Amygdala (tissue), 56 donors: ENCODE measurements at regions not wholly inside any gene's neighbourhood (a gene's known extent, or its start where the extent isn't known, plus 50 kb on each side); places are given as distances from the start of the nearest gene placed in this dataset.

Source experiments
- DNase-seq, 56 donors: peaks; one replicate each; lab custom pipeline; 2025; lab: John Stamatoyannopoulos, UW

DNA sequence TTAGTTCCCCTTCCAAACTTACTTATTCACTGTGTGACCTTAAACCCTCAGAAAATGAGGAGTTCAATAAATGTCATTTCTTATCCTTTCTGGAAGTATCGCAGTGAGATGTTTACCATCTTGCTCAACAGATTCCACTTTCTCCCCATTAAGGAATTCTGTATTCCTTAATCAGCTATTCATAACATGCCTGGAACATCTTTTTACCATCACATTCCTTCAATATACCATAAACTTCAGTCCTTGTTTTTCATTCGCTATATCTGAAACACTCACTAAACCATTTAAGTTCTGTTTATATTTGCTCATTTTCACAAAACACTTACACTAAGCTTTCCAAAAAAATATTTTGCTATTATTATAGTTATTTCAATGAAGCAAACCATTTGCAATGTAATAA is 1158.6 kb downstream of the CDH12 start:
- DNase-seq, result no peak

DNA sequence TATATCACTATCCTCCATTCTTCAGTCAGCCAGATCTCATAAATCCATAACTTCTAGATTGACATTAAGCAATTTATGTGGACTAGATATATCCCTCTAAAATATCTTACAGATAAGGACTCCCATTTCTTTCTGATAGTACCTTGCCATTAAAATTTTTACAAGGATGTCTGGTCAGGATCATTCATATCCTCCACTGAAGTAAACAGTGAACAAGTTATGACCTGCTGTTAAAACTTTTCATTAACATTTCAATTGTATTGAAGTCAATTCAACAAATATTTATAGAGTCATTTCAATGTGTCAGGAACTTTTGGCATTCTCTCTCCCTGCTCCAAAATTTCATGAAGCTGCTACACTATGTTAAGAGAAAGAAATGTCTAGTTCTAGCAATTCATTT is 1159.6 kb downstream of the CDH12 start:
- no peak for DNase-seq

DNA sequence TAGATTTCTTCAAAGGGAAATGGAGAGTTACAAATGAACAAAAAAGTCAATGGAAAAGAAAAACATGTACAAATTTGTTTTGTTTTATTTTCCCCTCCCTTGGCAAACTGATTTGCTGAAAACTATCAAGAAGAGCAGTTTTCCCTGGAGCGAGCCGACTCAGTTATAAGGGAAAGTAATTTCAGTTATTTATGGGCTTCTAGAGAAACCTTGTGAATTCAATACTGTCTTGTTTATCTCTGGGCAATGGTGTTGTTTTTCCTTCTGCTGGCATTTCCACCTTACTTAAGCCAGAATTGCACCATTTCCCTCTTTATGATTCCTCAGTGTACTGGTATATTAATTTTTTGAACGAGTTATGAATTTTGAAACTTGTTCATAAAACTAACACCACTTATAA is 1163.6 kb downstream of the CDH12 start:
- DNase-seq, result no peak

DNA sequence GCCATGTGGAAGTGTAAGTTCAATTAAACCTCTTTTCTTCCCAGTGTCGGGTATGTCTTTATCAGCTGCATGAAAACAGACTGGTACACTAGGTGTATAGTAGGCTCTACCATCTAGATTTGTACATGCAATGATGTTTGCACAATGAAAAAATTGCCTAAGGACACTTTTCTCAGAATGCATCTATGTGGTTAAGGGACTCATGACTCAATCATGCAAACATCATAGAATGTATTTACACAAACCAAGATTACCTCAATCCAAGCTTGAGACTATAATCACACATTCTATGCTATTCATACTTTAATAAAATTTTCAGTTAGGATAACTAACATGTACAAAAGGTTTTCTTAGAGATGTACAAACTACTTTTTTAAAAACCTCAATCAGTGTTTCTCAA is 1164.5 kb downstream of the CDH12 start:
- DNase-seq, result no peak

DNA sequence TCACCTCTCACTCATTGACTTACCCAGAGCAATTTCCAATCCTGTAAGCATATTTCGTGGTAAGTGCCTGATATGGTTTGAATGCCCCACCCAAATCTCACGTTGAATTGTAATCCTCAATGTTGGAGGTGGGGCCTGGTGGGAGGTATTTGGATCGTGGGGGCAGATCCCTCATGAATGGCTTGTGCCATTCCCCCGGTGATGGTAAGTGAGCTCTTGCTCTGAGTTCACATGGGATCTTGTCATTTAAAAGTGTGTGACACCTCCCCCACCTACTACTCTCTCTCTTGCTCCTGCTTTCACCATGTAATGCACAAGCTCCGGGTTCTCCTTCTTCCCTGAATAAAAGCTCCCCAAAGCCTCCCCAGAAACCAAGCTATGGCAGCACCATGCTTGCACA is 1165.5 kb downstream of the CDH12 start:
- no peak for DNase-seq

DNA sequence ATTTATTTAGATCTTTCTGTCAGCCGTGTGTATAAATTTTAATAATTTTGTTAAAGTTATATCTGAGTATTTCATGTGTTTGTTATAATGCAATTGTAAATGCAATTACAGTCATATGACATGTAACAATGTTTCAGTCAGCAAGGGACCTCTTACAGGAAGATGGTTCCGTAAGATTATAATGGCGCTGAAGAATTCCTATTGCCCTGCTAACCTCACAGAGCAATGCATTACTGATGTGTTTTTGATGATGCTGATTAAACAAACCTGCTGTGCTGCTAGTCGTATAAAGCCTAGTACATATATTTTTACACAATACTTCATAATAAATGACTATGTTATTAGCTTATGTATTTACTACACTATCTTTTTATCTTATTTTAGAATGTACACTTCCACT is 1166.4 kb downstream of the CDH12 start:
- DNase-seq, result no peak

DNA sequence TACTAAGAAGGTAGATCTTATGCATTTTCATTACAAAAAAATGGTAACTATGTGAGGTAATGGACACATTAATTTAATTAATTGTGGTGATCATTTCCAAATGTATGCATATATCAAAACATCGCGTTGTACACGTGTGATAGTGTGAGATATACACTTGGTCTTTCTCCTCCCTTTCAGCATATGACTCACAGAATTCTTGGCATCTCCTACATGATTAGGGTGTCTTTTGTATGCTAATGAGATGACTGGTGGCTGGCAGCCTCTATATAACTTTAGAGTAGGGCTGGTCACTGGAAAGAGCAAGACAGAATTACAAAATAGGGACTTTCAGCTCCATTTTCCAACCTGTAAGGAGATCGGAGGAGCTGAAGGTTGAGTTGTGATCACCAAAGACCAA is 1167.6 kb downstream of the CDH12 start:
- no peak for DNase-seq

DNA sequence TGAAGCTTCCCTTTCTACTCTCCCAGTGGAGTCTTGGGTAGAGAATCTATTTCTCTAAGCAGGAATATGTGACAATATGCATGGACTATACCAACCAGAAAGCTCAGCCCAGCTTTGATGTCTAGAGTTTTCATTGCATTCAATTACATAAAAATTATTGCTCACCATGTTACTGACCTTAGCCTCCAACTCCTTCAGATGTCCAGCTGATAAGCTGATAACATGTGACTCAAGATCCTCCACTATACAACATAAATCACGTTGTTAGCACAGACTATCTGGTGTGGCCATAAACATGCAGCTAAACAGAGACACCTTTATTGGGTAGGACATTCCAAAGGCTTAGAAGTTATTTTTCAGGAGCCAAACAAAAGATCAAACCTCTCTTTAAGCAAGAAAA is 1168.2 kb downstream of the CDH12 start:
- DNase-seq, result no peak

DNA sequence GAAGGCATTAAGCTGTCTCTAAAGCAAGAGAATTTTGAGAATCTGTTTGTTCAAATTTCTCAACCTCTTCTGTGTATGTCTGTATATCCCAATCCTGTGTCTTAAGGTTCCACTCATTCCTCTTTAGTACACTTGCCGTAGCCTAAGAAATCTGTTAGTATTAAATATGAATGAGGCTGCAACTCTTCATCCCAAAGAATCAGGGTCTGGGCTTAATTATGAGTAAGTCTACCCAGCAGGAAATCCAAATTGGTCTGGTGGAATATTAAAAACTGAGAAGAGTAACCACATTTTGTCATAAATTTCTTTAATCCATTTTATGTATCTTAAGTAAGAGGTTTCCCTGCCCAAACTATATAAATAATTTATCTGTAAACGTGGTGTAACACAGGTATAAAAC is 1171.2 kb downstream of the CDH12 start:
- DNase-seq, result no peak

DNA sequence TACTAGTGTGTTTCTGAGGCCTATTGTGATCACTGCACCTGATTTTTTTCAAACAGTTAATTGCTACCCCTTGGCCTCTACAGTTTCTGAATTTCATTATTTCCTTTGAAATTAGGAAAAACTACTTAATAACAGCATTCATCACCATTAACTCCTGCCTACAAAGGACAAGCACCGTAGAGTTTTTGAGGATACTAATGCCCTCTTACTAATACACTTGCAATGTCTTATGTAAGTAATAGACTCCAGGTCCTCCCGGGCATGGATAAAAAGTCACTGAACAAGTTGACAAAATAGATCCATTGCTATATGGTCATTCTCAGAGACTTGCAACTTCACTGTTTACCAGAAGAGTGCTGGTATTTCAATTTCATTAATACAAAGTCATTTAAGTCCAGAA is 1172.5 kb downstream of the CDH12 start:
- no peak for DNase-seq

DNA sequence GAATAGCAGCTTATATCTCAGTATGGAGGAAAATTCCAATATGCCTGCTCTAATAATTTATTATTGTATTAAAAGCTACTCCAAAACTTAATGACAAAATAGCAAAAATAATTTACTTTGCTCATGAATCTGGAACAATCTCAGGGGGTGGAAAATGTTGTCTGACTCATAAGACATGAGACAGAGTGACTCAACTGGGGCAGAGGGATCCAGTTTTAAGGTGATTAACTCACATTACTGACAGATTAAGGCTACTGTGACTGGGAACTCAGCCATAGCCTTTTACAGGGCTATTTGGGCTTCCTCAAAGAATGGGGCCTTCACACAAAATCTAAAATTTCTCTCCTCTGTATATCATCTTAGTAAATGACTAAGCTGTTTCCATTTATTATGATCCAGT is 1172.9 kb downstream of the CDH12 start:
- DNase-seq, result no peak

DNA sequence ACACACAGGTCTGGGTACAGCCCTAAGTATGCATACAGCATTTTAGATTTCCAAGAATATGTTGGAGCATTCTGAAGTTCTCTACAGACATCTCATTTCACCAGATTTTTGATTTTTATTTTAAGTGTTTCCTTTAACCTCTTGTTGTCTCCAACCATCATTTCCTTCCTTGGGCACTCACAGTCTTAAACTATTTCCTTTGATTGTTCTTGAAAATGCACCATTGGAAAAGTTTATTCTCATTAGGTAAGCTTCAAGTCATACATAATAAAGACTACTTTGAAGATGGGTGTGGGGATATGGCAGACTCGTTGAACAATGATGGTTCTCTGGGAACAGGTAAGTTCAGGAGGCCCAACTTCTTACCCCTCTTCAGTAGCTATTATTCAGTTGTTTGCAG is 1174.6 kb downstream of the CDH12 start:
- DNase-seq, result no peak

DNA sequence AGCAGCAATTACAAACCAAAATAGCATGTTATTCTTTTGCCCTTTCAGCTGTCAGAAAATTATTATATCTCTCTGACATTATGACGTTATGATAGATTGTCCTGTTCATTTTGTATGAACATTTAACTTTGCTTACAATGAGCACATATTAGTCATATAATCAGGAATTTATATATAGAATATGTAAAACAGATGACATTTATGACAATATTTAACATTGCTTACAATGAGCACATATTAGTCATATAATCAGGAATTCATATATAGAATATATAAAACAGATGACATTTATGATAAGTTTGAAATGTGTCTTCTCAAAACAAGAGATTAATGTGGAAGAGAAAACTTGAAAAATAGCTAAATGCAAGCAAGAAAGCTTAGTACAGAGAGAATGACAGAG is 1180.2 kb downstream of the CDH12 start:
- no peak for DNase-seq

DNA sequence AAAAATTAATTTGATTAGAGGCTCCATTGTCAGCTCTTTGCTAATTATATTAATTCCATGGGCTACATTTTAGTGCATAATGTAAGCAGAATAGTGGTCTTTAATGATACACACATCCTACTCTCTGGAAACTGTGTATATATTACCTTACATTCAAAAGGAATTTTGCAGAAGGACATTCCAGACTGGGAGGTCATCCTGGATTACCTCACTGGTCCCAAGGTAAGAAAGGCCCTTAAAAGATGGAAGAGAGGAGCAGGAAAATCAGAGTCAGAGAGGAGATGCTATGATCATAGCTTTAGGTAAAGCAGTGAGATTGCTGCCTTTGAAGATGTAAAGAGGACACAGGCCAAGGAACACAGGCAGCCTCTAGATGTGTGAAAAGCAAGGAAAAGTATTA is 1180.8 kb downstream of the CDH12 start:
- no peak for DNase-seq

DNA sequence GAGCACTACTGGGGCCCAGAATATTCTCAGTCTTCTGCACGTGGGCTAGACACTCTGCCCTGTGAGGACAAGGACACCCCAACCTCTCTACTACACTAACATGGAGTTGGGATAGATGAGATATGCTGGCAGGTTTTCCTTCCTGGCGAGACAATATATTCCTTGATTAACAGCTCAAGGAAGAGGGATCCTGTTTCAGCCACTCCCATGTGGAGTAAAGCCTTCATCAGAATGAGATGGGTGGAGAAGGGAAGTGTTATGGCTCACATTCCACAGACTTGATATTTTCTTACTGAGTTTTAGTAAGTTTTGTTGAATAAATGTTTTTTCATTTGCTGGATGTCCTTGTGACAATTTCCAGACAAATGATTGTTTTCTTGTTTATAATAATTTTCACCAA is 1187.6 kb downstream of the CDH12 start:
- DNase-seq, result no peak

DNA sequence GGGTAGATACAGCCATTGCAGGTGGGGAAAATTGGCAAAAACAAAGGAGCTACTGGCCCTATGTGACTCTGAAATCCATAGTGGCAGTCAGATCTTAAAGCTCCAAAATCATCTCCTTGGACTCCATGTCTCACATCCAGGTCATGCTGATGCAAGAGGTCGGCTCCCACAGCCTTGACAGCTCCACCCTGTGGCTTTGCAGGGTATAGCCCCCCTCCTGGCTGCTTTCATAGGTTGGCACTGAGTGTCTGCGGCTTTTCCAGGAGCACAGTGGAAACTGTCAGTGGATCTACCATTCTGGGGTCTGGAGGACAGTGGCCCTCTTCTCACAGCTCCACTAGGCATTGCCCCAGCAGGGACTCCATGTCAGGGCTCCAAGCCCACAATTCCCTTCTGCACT is 1190.1 kb downstream of the CDH12 start:
- no peak for DNase-seq

DNA sequence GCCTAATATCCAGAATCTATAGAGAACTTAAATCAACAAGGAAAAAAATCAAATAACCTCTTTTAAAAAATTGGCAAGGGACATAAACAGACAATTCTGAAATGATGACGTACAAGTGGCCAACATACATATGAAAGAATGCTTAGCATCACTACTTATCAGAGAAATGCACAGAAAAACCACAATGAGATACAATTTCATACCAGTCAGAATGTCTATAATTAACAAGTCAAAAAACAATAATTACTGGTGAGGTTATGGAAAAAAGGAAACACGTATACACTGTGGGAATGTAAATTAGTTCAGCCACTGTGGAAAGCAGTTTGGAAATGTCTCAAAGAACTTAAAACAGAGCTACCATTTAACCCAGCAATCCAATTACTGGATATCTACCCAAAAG is 1192.0 kb downstream of the CDH12 start:
- DNase-seq, result no peak

DNA sequence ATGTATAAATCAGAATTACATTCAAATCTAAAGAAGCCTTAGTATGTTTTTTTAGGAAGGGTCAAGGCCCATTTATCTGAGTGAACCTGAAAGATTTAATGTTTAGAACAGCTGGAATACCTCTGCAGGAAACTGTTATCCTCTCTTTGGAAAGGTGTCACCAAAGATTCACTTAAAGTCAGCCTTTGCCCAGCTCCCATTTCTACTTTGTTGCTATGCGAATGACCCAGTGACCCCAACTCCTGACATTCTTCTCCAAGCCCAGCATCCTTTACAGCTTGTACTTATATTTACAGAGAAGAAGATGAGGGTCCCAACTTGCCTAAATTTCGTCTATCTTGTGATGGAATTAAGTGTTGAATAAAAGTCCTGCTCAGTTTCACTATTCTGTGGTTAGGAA is 1198.6 kb downstream of the CDH12 start:
- DNase-seq, result no peak

DNA sequence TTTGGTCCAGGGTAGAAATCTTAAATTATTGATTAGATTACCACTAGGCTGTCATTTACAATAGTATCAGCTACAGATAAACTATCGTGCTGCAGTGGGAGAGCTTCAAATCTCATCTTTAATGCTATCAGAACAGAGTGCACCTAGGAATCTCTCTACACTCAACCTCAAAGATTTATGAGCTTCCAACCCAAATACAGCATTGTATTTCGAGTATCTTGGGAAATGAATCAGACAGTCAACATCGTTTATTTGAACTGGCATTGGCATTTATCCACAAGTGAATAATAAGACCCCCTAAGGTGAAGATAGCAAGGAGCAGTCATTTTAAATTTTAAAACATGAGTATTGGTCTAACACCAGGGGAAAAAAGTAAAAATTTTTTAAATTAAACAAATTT is 1203.2 kb downstream of the CDH12 start:
- no peak for DNase-seq

DNA sequence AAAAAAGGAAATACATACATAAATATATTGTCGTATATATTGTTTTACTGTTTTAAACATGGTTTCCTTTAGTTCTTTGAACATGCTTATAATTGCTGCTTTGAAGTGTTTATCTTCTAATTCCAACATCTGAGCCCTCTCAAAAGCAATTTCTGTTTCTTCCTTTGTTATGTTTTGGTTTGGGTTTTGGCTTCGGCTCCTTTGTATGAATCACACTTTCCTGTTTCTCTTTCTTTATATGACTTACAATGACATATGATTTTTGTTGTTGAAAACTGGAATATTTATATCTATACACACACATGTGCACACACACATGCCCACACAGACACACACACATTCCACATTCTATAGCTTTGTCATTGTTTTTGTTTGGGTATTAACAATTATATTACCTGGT is 1206.7 kb downstream of the CDH12 start:
- no peak for DNase-seq

DNA sequence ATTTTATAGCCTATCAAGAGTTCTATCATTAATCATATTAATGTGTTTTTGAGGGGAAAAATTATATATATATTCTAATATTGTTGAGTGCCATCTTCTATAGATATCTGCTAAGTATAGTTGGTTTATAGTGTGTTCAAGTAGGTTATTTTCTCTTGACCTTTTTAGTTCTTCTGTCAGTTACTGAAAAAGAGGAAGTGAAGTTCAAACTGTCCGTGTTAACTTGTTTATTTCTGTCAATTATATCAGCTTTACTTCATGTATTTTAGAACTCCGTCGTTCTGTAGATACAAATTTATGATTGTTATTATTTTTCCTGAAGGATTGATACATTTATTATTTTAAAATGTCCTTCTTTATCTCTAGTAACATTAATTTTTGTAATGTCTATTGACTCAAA is 1209.1 kb downstream of the CDH12 start:
- no peak for DNase-seq

DNA sequence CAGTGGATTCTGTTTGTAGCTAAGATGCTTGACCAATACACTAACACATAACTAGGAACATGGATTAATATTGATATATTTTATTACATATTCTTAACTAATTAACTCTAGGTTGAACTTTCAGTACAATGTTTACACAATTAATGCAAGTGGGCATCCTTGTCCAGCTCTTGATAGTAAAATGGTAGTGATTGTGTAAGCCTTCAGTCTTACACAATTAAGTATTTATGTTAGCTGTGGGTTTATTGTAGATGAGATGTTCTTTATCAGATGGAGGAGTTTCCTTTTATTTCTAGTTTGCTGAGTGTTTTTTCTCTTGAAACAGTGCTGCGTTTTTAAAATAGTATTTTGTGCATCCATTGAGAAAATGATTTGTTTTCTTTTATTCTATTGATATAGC is 1210.8 kb downstream of the CDH12 start:
- no peak for DNase-seq

DNA sequence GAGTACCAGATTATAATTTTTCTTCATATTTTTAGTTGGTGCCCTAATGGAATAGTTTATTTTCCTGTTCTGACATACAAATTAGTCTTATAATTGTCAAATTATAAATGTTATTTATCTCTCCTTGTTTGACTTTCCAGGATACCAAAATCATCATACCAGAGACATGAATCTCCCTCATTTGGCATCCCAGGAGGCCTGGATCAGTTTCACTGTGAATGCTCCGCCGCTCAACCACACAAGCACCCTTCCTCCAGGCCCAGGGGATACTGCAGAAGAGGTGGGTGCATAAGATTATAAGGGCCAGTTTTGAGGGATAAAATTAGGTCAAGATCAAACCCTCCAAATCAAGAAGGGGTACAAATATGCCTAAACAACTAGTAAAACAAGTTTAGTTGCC is 1229.3 kb downstream of the CDH12 start:
- no peak for DNase-seq

DNA sequence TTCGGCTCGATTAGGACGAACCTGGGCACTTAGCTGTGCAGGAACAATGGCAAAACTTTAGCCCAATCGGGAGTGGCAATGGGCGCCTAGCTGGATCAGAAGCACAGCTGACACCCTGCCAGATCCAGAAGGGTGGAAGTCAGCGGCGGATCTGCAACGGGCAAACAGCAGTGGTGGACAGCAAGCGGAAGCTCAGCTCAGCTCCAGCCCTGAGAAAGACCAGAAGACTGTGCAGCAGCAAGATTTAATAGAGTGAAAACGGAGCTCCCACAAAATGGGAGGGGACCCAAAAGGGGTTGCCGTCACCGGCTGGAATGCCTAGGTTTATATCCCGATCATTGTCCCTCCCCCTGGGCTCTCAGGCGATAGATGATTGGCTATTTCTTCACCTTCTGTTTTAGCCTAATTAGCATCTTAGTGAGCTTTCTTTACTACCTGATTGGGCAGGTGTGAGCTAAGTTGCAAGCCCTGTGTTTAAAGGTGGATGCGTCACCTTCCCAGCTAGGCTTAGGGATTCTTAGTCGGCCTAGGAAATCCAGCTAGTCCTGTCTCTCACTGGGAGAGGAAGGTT is 1237.9 kb downstream of the CDH12 start:
- no peak for DNase-seq
